ENCODE measurements at regions not wholly inside any gene's neighbourhood (a gene's known extent, or its start where the extent isn't known, plus 50 kb on each side); places are given as distances from the start of the nearest gene placed in this dataset.

DNA sequence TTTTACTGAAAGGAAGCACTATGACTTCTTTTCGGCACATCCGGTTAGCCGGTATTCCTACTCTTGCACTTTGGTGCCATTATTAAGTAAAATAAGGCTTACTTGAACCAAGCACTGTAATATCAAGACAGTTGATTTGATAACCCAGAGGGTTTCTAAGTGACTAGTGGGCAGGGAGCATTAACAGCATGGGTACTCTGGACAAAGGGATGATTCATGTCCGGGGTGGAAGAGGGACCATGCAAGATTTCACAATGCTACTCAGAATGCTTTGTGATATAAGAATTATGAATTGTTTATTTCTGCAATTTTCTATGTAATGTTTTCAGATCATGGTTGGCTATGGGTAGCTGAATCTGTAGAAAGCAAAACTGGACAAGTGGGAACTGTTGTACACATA, 282.1 kb downstream of the TDRD3 start:
- no peak for TF ChIP-seq CTCF (IDR thresholded peaks at IDR 0.05)
- TF ChIP-seq, protein P1, sequence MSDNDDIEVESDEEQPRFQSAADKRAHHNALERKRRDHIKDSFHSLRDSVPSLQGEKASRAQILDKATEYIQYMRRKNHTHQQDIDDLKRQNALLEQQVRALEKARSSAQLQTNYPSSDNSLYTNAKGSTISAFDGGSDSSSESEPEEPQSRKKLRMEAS (CRISPR knock-in tag; IDR thresholded peaks at IDR 0.05) = no peak
- TF ChIP-seq SMAD3 (CRISPR knock-in tag; IDR thresholded peaks at IDR 0.05; ENCODE audit: borderline replicate concordance) = no peak
- no peak for TF ChIP-seq ATF3 (CRISPR knock-in tag; conservative IDR thresholded peaks at IDR 0.05)

Measured in WTC11 (cell line).